SK-N-MC (cell line): ENCODE measurements at regions not wholly inside any gene's neighbourhood (a gene's known extent, or its start where the extent isn't known, plus 50 kb on each side); places are given as distances from the start of the nearest gene placed in this dataset.

Source experiments
- FOXP2 ChIP-seq: optimal IDR thresholded peaks from 2 replicates; pipeline ENCODE3; 2011; ENCODE audit warnings: mild to moderate bottlenecking, moderate library complexity; ENCODE audit not compliant: insufficient read depth; ENCODE audit errors: extremely low read length, control extremely low read depth
- POLR2AphosphoS5 ChIP-seq: IDR thresholded peaks from 2 replicates; pipeline ENCODE4 v1.6.1; 2012; ENCODE audit warnings: mild to moderate bottlenecking, low read depth, low read length, borderline replicate concordance

- TF ChIP-seq POLR2AphosphoS5 (no peak), FOXP2 (no peak)
These were observed 1025.4 kb downstream of the SQOR start for GRCh38 chr15:46660096-46660842.
